ENCODE measurements at regions not wholly inside any gene's neighbourhood (a gene's known extent, or its start where the extent isn't known, plus 50 kb on each side); places are given as distances from the start of the nearest gene placed in this dataset.

- no peak for DNase-seq (ENCODE audit: low read depth in 2 of 2)
Observed at GRCh38 chr4:53816561-53816960, 225.3 kb upstream of the LNX1 start.

- no peak for DNase-seq (ENCODE audit: low read depth in 2 of 2)
Observed at GRCh38 chr4:53815281-53815680, 224.0 kb upstream of the LNX1 start.

GRCh38 chr4:53813998-53814397 is 222.7 kb upstream of the LNX1 start:
- no peak for DNase-seq (ENCODE audit: low read depth in 2 of 2)

GRCh38 chr4:53810643-53811042 is 219.4 kb upstream of the LNX1 start:
- no peak for DNase-seq (ENCODE audit: low read depth in 2 of 2)

- DNase-seq (ENCODE audit: low read depth in 2 of 2): no peak
Observed at GRCh38 chr4:53809816-53810215, 218.5 kb upstream of the LNX1 start.

GRCh38 chr4:53805291-53805690 is 214.0 kb upstream of the LNX1 start:
- DNase-seq (ENCODE audit: low read depth in 2 of 2): no peak

GRCh38 chr4:53804719-53805118 is 213.4 kb upstream of the LNX1 start:
- peak; percentile 14 to 34 for DNase-seq (ENCODE audit: low read depth in 2 of 2)

GRCh38 chr4:53802500-53802899 is 211.2 kb upstream of the LNX1 start:
- no peak for DNase-seq (ENCODE audit: low read depth in 2 of 2)

- DNase-seq (ENCODE audit: low read depth in 2 of 2): no peak
Observed at GRCh38 chr4:53801373-53801772, 210.1 kb upstream of the LNX1 start.

- DNase-seq (ENCODE audit: low read depth in 2 of 2): no peak
Observed at GRCh38 chr4:53800741-53801140, 209.5 kb upstream of the LNX1 start.

GRCh38 chr4:53793096-53793495 is 201.8 kb upstream of the LNX1 start:
- no peak for DNase-seq (ENCODE audit: low read depth in 2 of 2)

- no peak for DNase-seq (ENCODE audit: low read depth in 2 of 2)
Observed at GRCh38 chr4:53790286-53790685, 199.0 kb upstream of the LNX1 start.

- no peak for DNase-seq (ENCODE audit: low read depth in 2 of 2)
Observed at GRCh38 chr4:53788621-53789020, 197.3 kb upstream of the LNX1 start.

GRCh38 chr4:53788011-53788410 is 196.7 kb upstream of the LNX1 start:
- DNase-seq (ENCODE audit: low read depth in 2 of 2): no peak

- DNase-seq (ENCODE audit: low read depth in 2 of 2): no peak
Observed at GRCh38 chr4:53786632-53787031, 195.3 kb upstream of the LNX1 start.

GRCh38 chr4:53785996-53786395 is 194.7 kb upstream of the LNX1 start:
- peak; percentile 9 to 40 for DNase-seq (ENCODE audit: low read depth in 2 of 2)

- no peak for DNase-seq (ENCODE audit: low read depth in 2 of 2)
Observed at GRCh38 chr4:53784112-53784511, 192.8 kb upstream of the LNX1 start.

GRCh38 chr4:53783208-53783859 is 192.0 kb upstream of the LNX1 start:
- DNase-seq (ENCODE audit: low read depth in 2 of 2): no peak

GRCh38 chr4:53782458-53782845 is 191.2 kb upstream of the LNX1 start:
- no peak for DNase-seq (ENCODE audit: low read depth in 2 of 2)

- peak in 1 of 2 donors; percentile 25 for DNase-seq (ENCODE audit: low read depth in 2 of 2)
Observed at GRCh38 chr4:53781629-53782457, 190.6 kb upstream of the LNX1 start.

GRCh38 chr4:53780736-53781400 is 189.6 kb upstream of the LNX1 start:
- no peak for DNase-seq (ENCODE audit: low read depth in 2 of 2)

GRCh38 chr4:53779025-53779424 is 187.7 kb upstream of the LNX1 start:
- DNase-seq (ENCODE audit: low read depth in 2 of 2): no peak

GRCh38 chr4:53778155-53778554 is 186.9 kb upstream of the LNX1 start:
- DNase-seq (ENCODE audit: low read depth in 2 of 2): no peak

Measured in dermis microvascular lymphatic vessel endothelial cell (primary cell).